ENCODE measurements at regions not wholly inside any gene's neighbourhood (a gene's known extent, or its start where the extent isn't known, plus 50 kb on each side); places are given as distances from the start of the nearest gene placed in this dataset.
"Not testable (repeated sequence)": the region's sequence is repeated elsewhere in the genome, so short reads cannot be mapped to it uniquely, and the experiment has no call there.

DNA sequence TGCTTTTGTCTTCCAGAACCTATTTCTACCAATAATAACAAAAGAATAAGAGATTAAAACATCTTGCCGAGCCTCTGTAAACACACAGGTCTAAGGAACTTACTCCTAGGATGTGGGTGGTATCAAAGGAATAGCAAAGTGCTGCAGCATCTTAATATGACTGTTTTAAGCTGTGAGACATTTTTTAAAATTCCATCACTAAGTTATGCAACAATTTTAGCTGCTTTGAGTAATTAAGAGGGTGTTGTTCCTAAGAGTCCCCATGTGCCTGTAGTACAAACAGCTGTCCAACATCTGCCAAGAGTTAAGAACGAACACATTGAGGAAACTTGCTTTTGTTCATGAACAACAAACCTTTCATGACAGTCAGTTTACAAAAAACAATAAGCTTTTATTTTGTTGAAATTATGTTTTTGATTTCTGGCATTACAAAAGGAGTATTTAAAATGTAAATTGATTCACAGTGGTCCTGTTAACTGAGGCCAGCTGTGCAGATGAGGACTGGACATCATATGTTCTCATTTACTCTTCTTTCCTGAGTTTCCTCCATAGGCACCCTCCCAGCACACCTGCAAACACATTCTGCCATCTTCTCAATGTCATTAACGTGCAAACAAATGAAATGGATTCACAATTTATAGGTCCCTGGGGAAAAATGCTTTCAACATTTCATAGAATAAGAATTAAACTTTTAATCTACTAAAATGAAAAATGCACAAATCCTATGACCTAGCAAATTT, 337.3 kb upstream of the ARHGEF26 start:
- in situ Hi-C loops (cut with HindIII; ENCODE audit: low sequenced_read_pairs): no loop called here

DNA sequence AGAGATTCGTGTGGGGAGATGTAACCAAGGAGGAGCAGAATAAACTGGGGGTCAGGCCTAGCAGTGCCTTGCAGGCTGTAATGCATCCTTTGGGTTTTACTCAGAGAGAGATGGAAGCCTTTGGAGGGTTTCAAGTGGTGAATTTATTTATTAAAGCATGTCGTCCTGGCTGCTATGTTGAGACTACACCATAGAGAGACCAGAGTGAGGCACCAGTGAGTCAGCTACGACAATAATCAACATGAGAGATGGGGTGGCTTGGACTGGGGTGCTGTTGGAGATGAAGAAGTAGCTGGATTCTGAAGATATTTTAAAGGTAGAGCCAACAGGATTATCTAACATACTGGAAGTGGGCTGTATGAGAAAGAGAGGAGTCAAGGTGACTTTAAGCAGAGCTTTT, 335.3 kb upstream of the ARHGEF26 start:
- in situ Hi-C loops (cut with HindIII; ENCODE audit: low sequenced_read_pairs): no loop called here

DNA sequence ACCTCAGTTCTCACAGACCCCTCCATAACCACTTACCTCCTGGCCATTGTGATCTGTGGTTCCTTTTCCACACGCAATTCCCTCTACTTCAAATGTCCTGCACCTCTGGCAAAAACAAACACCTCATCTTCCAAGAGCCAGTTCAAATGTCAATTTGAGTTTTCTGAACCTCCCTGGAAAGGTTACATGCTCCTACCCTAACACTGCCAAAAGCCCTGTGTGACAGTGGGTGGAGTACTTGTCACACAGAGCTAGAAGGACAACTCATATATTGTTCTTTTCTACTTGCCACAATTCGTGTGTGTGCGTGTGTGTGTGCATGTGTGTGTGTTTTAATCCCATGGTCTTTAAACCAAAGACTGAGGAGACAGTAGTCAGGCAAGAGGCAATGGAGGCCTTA, 331.8 kb upstream of the ARHGEF26 start:
- in situ Hi-C loops (cut with HindIII; ENCODE audit: low sequenced_read_pairs): no loop called here

DNA sequence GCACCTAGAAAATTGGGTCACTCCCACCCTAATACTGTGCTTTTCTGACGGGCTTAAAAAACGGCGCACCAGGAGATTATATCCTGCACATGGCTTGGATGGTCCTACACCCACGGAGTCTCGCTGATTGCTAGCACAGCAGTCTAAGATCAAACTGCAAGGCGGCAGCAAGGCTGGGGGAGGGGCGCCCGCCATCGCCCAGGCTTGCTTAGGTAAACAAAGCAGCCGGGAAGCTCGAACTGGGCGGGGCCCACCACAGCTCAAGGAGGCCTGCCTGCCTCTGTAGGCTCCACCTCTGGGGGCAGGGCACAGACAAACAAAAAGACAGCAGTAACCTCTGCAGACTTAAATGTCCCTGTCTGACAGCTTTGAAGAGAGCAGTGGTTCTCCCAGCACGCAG, 324.1 kb upstream of the ARHGEF26 start:
- in situ Hi-C loops (cut with HindIII; ENCODE audit: low sequenced_read_pairs): not testable (repeated sequence)

DNA sequence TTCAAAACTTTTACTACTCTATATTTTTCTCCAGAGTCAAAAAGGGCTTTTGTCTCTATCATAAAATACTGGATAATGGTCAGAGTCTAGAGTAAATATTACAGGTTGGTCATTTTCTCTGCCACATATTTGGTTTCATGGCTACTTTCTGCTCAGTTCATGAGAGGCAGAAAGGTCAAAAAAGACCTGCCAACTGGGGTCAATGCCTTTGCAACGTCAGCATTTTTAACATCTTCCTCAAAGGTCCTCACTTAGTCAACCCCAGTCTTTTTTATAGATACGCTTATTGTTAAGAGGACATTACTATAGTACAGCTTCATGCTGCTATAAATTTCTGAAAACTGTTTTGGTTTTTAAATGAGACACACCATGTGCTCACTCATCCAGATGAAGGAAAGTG, 312.1 kb upstream of the ARHGEF26 start:
- in situ Hi-C loops (cut with HindIII; ENCODE audit: low sequenced_read_pairs): no loop called here

DNA sequence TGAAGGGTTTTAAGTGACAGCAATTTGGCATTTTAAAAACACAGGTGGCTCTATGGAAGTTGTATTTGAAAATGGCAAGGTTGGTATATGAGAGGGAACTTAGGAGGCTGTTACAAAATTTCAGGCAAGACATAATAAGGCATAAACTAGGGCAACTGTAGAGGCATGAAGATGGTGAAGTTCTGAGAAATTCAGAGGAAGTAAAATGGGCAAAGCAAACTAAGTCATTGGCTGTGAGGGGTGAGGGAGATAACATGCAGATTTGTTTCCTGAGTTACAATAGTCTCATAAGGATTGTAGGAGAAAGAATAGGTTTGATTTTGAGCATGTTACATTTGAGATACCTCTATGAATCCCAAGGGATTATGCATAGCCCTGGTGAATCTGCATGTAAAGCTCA, 302.9 kb upstream of the ARHGEF26 start:
- in situ Hi-C loops (cut with HindIII; ENCODE audit: low sequenced_read_pairs): no loop called here

DNA sequence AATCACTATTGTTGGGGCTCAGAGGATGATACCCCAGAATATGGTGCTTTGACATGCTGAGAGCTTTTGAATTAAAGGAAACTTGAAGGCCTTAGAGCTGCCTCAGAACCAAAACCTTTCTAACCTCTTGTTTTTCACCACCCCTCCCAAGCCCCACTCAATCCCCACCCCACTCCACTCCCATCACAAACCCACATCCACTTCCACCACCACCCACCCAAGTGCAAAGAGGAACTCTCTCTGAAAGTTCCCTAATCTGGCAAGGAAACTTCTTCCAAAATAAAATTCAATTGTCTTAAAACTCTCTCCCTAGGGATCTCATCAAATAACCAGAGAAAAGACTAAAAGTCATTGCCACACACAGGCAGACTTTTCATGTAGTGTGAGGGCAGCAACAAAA, 301.2 kb upstream of the ARHGEF26 start:
- in situ Hi-C loops (cut with HindIII; ENCODE audit: low sequenced_read_pairs): no loop called here

DNA sequence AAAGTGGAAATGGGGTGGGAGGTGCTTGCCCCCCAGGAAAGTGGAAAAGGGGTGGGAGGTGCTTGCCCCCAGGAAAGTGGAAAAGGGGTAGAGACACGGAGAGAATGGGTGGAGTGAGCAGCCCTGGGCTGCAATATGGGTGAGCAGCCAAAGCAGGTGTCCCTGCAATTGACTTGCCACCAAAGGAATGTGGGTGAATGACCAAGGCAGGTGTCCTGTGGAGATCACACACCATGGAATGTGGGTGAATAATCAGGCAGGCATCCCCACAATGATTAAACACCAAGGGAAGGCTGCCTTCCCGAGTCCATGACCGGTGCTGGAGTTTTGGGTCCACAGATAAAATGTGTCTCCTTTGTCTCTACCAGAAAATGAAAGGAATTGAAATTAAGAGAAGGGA, 292.8 kb upstream of the ARHGEF26 start:
- in situ Hi-C loops (cut with HindIII; ENCODE audit: low sequenced_read_pairs): not testable (repeated sequence)

DNA sequence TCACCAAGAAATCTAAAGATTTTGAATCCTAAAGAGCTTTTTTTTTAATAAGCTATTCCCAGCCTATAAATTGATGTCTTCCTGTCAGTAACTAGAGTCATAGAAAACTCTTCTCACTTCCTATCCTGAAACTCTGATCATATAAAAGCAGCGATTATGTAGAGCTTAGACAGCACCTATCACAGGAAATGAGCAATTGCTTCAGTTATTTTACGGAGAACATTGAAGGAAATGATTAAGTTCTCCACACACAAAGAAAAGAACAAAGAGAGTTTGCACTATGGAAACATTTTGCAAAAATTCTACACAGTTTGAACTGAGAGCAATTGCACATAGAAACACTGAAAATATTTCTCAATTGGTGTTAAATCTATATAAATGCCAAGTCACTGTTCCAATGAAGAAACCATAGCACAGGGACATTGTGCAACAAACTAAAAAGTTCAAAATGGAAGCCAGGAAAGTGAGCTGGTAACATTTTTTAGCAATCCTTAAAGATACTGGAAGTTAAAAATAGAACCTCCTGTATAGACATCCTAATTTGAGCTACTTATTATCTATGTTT, 291.5 kb upstream of the ARHGEF26 start:
- in situ Hi-C loops (cut with HindIII; ENCODE audit: low sequenced_read_pairs): no loop called here

DNA sequence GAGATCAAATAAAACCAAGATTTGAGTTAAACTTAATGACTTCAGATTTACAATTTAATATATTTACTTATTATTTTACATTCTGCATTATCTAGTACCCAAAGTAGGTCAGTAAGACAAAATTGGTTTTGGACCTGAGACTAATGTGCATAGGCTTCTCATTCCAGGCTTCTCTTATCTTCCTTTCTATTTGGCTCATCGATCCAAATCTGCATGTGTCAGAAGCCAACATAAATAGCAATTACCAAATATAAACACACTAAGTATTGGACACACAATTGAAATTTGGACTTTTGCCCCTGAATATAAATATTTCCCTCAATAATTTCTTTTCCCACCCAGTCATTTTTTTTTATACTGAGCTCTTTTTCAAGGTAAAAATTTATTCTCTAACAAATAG, 290.6 kb upstream of the ARHGEF26 start:
- in situ Hi-C loops (cut with HindIII; ENCODE audit: low sequenced_read_pairs): no loop called here

DNA sequence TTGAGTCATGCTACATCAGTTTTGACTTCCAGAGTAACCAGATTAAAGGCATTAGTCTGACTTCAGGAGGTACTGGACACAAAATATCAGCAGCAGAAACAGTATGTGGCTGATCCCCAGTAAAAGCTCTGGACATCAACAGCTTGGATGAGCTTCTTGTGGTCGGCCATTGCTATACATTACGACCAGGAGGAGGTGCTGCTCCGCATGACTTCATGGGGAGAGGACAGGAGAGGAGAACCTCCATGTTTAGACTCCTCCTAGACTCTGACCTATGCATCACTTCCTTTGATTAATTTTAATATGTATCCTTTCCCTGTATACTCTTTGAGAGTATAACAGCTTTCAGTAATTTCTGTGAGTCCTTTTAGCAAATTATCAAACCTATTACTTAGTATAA, 285.6 kb upstream of the ARHGEF26 start:
- in situ Hi-C loops (cut with HindIII; ENCODE audit: low sequenced_read_pairs): no loop called here

DNA sequence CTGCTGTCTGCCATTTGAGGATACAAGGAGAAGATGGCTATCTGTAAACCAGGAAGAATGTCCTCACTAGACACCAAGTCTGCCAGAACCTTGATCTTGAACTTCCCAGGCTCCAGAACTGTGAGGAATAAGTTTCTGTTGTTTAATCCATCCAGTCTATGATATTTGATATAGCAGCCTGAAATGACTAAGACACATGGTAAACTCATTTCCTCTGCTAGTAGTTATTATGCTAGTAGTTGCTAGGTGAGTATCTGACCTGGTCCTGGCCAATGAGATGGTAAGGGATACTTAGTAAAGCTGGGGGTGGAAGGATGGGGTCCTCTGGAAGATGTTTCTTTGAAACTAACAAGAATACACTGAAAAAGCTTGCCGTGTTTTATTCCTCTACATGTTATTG, 280.7 kb upstream of the ARHGEF26 start:
- in situ Hi-C loops (cut with HindIII; ENCODE audit: low sequenced_read_pairs): no loop called here

DNA sequence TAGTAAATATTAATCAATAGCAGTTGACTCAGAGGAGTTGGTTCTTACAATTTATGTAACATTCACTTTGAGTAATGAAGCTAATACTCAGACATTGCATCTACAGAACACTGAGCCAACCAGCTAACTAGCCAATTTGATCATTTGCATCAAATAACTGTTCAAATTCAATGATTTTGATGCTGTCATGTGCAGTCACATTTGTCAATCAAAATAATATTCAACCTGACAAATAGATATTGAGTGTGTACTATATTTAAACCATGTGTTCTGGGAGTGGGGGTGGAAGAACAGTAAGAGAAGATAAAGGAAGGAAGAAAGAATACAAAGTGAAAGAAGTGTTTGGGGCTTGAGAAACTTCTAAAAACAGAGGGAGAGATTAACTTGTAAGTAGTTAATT, 277.2 kb upstream of the ARHGEF26 start:
- in situ Hi-C loops (cut with HindIII; ENCODE audit: low sequenced_read_pairs): no loop called here

DNA sequence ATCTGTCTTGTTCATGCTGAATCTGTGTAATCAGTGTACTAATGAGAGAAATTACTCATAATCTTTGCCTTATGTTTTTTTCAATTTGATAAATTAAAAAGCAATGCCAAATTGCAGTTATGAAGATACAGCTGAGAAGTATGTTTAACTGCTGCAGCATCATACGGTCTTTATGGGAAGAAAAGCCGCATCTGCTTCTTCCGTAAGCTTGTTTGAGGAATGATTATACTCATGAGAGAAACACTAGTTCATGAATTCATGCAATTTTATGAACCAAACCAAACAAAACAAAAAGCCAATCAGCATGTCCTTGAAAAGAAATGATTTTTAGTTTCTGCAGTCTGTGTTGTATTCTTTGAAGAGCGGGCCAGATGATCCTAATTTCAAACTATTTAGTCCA, 275.9 kb upstream of the ARHGEF26 start:
- in situ Hi-C loops (cut with HindIII; ENCODE audit: low sequenced_read_pairs): no loop called here

DNA sequence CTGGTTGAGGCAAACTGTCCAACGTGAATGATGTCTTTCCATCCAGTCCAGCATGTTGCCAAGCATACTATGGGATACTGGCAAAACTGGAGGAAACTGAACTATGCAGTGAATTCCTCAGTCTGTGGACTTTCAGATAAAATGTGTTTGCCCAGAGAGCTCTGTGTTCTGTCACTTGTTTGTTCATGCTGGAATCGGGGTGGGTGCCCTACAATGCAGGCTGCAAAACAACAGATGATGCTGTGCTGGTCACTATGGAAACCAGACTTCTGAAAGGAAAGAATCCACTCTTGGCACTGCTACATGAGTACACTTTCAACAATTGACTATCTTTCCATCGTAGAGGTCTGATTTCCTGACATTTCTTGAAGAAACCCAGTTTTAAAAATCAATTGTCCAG, 272.5 kb upstream of the ARHGEF26 start:
- in situ Hi-C loops (cut with HindIII; ENCODE audit: low sequenced_read_pairs): no loop called here

DNA sequence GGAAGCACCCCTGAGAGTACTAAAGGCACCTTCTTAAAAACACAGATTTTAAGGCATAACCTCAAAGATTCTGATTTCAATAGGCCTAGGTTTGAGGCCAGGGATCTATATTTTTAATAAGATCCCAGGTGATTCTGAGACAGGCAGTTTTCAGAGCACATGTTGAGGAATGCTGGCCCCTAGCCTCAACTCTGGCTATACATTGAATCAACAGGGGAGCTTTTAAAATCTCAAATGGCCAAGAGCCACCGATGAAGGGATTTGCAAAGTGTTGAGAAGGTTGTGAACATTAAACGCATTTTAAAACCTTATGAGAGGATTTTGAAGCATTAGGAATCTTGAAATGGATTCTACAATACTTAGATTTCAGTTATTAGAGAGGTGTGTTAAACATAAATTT, 268.8 kb upstream of the ARHGEF26 start:
- in situ Hi-C loops (cut with HindIII; ENCODE audit: low sequenced_read_pairs): no loop called here

DNA sequence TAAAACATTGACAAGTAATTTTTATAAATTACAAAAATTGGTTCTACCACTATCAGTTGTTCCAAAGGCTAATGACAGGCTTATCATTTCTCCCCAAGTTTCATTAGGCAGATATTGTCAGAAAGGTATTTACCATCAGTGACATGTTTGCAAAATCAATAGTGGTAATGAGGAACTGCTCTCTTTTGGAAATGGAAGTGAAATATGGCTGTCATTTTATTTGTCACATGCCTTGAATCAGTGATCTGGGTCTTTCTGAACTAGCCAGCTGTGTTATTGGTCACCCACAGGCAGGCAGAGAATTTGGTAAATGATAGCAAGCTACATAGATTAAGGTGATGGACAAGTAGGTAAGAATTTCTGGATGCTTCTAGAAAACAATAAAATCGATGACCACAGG, 268.0 kb upstream of the ARHGEF26 start:
- in situ Hi-C loops (cut with HindIII; ENCODE audit: low sequenced_read_pairs): no loop called here

DNA sequence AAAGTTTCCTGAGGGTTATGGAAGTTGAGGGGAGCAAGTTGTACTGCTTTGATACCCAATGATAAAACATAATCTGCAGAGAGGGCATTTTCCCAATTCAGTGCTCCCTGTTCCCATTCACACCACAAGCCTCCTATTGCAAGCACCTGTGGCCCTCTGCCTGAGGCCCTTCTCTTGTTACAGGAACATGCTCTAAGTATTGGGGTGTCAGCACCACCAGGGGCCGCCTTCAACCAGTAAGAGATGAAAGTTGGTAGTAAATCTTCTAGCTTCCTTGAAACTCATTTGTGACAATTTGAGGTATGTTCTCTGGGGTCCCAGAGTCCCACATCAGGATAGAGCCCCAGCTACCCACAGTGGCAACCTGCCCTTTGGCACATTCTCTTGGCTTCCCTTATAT, 265.4 kb upstream of the ARHGEF26 start:
- in situ Hi-C loops (cut with HindIII; ENCODE audit: low sequenced_read_pairs): no loop called here

DNA sequence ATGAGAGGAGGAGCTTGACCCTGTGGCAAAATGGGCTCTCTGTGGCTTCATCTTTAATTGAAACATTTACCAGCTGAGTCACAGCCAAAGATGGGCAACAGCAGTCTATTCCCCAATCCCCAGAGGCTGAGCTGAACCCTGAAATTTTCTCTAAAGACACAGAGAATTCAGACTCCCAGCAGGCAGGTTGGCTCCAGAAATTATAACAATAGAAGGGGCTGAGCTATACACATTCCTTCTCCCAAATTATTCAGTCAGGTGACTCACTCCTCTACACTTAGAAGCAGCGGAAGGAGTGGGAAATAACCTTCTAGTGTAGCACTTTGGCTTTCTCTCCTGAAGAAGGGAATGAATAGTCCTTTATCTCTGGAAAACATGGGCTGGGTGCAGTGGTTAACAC, 264.3 kb upstream of the ARHGEF26 start:
- in situ Hi-C loops (cut with HindIII; ENCODE audit: low sequenced_read_pairs): no loop called here

DNA sequence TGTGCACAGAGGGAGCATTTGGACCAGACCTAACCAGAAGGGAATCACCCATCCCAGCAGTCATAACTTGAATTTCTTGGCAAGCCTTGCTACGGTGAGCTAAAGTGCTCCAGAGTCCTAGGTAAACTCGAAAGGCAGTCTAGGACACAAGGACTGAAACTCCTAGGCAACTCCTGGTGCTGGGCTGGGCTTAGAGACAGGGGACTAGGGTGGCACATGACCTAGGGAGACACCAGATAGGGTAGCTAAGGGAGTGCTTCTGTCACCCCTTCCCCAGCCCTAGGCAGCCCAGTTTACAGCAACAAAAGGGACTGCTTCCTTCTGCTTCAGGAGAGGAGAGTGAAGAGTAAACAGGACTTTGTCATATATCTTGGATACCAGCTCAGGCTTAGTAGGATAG, 256.4 kb upstream of the ARHGEF26 start:
- in situ Hi-C loops (cut with HindIII; ENCODE audit: low sequenced_read_pairs): no loop called here

DNA sequence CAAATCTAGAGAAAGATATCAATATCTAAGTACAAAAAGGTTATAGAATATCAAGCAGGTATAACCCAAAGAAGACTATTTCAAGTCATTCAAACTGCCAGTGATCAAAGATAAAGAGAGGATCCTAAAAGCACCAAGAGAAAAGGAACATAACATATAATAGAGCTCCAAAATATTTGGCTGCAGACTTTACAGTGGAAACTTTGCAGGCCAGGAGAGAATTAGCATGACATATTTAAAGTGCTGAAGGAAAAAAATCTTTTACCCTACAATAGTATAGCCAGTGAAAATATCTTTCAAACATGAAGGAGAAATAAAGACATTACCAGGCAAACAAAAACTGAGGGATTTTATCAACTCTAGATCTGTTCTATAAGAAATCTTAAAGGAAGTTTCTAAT, 254.3 kb upstream of the ARHGEF26 start:
- in situ Hi-C loops (cut with HindIII; ENCODE audit: low sequenced_read_pairs): no loop called here

DNA sequence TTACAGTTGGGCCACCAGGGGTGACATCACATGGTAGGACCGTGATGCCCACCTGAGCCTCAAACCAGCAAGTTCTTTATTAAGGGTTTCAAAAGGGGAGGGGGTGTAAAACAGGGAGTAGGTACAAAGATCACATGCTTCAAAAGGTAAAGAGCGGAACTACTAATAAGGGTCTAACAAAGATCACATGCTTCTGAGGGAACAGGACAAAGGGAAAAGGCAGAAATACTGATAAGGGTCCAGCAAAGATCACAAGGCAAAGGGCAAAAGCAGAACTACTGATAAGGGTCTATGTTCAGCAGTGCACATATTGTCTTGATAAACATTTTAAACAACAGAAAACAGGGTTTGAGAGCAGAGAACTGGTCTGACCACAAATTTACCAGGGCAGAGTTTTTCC, 246.8 kb upstream of the ARHGEF26 start:
- in situ Hi-C loops (cut with HindIII; ENCODE audit: low sequenced_read_pairs): not testable (repeated sequence)

DNA sequence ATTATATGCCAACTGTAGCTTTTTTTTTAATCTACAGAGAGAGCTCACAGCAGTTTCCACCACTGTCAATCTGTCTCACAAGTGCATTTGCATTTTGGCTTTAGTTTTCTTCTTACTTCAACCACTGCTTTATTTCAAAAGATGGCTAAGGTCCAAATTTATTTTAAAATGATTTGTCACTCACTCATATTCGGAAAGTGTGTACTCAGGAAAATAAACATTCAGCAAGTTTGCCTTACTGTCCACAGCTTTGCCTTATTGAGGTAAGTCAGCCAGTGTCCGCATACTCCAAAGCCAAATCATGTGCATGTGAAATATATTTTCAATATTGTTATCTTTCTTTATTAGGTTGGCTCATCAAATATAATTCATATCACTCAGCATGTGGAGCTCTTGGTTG, 240.7 kb upstream of the ARHGEF26 start:
- in situ Hi-C loops (cut with HindIII; ENCODE audit: low sequenced_read_pairs): no loop called here
